GM18867 (cell line): ENCODE measurements at regions not wholly inside any gene's neighbourhood (a gene's known extent, or its start where the extent isn't known, plus 50 kb on each side); places are given as distances from the start of the nearest gene placed in this dataset.

Experiments
- ATAC-seq: cut with Tn5 transposase; IDR thresholded peaks from one replicate; pipeline ENCODE4 v1.9.1; 2021; ENCODE audit warnings: mild to moderate bottlenecking, moderate library complexity; ENCODE audit not compliant: unreplicated experiment

DNA sequence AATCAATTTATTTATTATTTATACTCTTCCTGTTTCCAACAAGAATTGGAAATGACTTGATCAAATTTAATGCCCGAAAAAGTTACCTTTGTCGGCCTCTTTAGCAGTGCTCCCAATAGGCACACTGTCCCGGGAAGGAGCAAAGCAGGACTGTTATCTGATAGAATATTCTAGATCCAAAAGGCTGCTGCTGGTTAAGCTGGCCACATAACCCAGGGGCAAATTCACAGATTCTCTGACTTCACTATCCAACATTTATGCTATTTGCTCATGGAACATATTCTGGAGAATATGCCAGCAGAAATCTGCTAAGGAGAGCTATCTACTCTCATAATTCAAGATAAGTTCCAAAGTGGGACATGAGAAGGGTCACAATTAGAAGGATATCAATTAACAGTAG lies 100.2 kb upstream of the DMAC1 start:
- no peak for ATAC-seq

DNA sequence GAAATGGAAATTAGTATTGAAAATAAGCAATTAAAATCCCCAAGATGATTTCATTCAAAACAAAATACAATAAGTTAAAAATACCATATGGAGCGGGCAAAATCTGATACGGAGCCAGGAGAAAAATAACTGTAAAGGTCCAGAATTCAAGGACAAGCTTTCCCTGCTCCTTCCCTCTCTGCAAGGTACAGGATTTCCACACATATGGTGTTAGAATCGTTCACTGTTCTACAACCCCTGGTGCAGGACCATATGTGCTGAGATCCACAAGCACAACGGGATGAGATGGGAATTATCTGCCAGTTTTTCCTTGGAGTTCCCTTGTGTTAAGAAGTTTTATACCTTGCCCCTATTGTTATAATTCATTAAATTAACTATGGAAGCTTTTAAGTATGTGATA lies 94.7 kb upstream of the DMAC1 start:
- no peak for ATAC-seq

DNA sequence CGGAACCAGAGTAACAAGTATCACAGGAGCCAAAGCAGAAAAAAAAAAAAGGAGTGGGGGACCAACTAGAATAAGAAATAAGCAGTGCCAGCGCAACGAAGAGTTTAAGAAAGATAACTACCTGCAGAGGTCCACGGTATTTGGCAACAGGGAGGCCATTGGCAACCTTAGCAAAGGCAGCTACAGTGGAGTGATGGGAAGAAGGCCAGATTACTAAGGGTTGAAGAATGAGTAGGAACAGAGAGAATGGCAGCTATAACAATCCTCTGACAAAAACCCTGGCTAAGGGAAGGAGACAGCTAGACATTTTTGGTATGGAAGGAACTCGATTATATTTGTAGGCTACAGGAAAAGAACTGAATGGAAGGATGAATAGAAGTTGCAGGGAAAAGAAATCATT lies 93.4 kb upstream of the DMAC1 start:
- ATAC-seq, result no peak

DNA sequence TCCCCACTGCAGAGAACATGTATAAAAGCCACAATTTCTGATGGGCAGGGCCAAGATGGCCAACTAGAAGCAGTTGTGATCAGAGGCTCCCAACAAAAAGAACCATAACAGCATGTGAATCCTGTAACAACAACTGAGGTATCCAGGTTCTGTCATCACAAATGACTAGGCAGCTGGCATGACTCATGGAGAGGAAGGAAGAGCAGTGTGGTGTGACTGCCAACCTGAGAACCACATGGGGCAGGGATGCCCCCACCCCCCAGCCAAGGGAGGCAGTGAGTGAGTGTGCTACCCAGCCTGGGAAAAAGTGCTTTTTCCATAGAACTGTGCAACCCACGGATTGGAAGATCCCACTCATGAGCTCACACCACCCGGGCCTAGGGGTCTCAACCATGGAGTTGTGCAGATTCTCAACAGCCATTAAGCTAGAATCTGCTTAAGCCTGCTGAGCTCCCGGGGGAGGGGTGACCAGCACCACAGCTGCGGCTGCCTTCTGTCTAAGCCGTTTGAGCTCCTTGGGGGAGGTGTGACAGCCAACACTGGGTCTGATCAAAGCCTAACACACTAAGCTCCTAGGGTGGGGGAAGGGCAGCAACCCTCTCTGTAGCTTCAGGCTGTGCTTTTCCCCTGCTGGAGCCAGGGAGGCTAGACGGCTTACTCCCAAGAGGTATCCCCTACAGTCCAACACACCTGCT lies 80.1 kb upstream of the DMAC1 start:
- ATAC-seq, result no peak

DNA sequence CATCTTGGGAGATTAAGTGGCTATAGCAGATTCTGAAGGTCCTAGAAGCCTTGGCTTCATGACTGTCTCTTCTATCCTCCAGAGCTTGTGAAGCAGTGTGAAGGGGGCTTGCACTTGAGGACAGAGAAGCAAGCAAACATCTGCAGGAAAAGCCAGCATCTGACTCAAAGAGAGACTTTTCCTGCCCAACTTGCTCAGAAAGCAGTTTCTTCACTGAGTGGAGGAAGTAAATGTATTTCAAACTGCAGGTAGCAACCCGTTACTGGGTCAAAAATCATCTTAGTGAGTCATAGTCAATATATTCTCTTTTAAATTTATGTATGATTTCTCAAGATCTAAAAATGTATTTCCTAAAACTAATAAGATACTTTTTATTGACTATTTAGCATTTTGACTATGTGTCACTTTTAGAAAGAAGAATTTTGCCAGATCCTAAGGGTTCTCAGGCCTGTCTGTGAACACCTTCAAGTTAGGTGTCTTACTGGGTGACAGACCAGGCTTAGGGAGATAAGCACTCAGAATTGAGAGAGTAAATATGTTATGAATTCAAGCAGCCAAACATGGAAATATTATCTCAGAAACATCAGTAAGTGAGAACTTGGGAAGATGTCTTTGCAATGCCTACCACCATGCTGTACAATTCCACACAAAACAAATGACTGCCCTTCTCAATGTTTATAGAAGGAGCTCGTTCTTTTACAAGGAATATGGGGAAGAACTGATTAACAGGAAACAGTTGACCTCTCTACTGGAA lies 72.6 kb upstream of the DMAC1 start:
- ATAC-seq, result no peak

DNA sequence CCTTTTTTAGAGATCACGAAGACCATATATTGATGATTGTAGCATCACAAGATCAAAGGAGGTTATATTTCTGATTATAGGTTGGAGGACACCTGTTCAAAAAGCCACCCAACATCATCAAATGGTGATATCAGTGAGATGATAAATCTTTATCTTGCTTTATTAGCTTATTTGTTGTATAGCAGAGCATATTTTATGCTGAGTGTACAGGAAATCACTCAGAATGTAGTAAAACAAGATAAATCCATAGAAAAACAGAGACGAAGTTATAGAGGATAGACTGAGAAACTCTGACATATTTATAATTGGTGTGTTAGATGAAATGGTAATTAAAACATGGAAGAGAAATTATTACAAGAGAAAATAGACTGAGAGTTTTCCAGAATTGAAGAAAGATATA lies 69.8 kb upstream of the DMAC1 start:
- ATAC-seq, result no peak

DNA sequence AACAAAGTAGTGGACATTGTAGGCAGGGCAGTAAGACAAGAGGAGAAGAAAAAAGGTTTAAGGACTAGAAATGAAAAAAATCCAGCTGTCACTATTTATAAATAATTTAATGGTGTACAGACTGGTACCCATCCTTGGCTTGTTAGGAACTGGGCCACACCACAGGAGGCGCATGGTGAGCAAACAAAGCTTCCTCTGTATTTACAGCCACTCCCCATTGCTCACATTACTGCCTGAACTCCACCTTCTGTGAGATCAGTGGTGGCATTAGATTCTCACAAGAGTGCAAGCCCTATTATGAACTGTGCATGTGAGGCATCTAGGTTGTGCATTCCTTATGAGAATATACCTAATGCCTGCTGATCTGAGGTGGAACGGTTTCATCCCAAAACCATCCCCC lies 62.6 kb upstream of the DMAC1 start:
- no peak for ATAC-seq

DNA sequence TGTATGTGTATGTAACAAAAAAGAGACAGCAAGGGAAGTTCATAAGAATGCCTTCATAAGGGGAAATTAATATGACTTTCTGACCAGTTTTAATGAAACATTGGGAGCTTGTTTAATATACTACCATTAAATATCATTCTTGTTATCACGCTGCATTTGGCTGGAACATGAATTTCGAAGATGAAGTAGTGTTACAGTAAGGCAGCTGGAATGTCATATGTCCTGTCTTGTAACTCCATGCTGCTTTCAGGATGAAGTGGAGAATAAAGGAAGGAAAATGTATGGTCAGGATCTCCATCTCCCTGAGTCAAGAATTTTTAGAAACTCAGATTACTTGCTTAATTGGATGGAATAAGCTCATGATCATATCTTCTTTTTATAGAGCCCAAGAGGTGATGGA lies 61.5 kb upstream of the DMAC1 start:
- ATAC-seq, result no peak

DNA sequence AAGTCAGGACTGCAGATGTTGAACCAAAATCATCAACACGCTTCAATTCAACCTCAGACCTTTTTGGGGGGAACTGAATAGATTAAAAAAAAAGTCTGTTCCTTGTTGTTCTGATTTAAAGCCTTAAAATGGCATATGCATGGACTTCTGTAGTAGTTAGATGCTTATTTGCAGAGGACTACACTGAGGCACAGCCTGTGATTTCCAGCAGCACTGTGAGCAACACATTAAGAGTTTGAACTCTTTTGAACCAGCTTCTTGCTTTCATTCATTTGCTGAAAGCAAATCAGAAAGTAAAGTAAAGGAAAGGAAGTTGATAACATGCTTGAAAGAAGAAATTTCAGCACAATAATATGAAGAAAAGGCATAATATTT lies 60.7 kb upstream of the DMAC1 start:
- ATAC-seq, result no peak

DNA sequence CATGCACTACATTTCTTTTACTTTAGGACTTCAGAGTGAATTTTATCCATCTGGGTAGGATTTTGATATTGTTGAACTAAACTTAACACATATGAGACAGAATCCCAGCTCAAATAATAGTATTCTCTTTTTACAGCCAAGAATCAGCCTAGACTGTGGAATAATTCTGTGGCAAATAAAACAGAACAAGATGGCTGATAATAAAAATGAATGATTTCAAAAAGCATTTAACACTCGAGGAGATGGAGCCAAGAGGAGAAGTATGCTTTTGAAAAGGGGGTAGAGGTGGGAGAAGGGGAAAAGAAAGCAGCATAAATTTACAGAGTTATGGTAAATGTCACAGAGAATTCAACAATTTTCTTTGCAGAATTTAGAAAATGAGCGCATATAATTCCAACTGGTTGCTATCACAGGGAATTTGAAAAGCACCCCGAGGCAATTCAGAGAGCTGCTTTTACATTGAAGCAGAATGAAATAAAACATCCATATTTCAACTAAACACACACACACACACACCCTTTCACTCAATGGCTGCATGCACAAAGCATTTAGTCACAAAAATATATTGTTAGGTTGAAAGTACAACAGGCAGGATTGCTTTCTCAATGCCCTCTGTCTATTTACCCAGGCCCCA lies 60.2 kb upstream of the DMAC1 start:
- ATAC-seq, result no peak

DNA sequence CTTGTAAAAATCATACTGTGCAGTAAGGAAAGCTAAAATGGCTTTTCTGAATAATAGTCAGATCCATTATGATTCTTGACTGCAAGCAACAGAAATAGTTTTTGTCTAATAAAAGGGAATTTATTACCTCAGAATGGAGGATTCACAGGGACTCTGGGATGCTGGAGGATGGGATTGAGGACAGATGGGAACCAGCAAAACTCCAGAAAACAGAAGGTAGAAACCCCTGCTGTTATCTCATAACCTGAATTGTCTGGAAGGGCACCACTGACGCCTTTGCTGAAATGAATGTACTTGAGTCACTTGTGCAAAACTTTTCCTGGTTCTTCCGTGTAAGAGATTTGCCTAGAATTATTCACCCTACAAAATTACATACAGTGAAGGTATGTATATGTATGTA lies 58.6 kb upstream of the DMAC1 start:
- no peak for ATAC-seq

DNA sequence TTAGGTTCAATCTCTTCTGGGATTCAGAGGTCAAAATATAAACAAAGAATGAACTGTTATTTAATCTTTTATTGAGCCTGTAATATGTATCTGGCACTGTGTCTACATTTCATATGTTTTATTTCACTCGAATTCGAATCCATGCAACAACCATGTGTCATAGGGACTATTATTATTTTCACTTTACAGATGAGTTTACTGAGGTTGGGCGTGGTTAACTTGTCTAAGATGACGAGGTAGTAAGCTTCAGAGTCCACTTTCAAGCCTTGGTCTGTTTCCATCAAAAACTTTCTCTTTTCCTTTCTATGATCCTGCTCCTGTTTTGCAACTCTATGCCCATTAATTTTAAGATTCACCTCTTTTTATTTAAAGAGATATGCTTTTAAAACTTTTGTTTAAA lies 55.2 kb upstream of the DMAC1 start:
- ATAC-seq, result no peak
